OCI-LY3 (cell line): ENCODE measurements at regions not wholly inside any gene's neighbourhood (a gene's known extent, or its start where the extent isn't known, plus 50 kb on each side); places are given as distances from the start of the nearest gene placed in this dataset.

Experiments
- H2AFZ ChIP-seq: fragments of 200-600, 300-600 bp; shearing (Covaris generic); 2 replicates; pipeline ENCODE4 v1.6.0; 2014; ENCODE audit warnings: antibody characterized with exemption, low read depth, low read length
- H3K27ac ChIP-seq: fragments of 200-600, 300-600 bp; sonication (generic); 2 replicates; pipeline ENCODE4 v1.5.1; 2014; ENCODE audit warnings: mild to moderate bottlenecking, low read length, moderate library complexity, mixed read lengths
- H3K27me3 ChIP-seq: fragments of 200-600, 300-600 bp; sonication (generic); 2 replicates; pipeline ENCODE4 v1.6.1; 2014; ENCODE audit warnings: low read depth, low read length, mixed read lengths
- H3K36me3 ChIP-seq: fragments of 200-600, 300-600 bp; sonication (generic); replicated peaks from 2 replicates; pipeline ENCODE3; 2014; ENCODE audit warnings: low read depth, low read length, mixed read lengths
- H3K4me1 ChIP-seq: fragments of 300-600, 200-600 bp; sonication (generic); 2 replicates; pipeline ENCODE4 v1.6.1; 2014; ENCODE audit warnings: low read length, mixed read lengths
- H3K4me2 ChIP-seq: fragments of 200-600, 300-600 bp; sonication (generic); 2 replicates; pipeline ENCODE4 v1.6.1; 2014; ENCODE audit warnings: low read length, mixed read lengths
- H3K4me3 ChIP-seq: fragments of 300-600, 200-600 bp; sonication (generic); 2 replicates; pipeline ENCODE4 v1.5.1; 2014; ENCODE audit warnings: antibody characterized with exemption, mild to moderate bottlenecking, low read length, moderate library complexity
- H3K79me2 ChIP-seq: fragments of 300-600, 200-600 bp; shearing (Covaris generic); 2 replicates; pipeline ENCODE4 v1.6.1; 2014; ENCODE audit warnings: mild to moderate bottlenecking, low read length, mixed read lengths
- H3K9ac ChIP-seq: fragments of 300-600, 200-600 bp; shearing (Covaris generic); 2 replicates; pipeline ENCODE4 v1.6.0; 2014; ENCODE audit warnings: mild to moderate bottlenecking, low read length, moderate library complexity
- H3K9me3 ChIP-seq: fragments of 200-600, 300-600 bp; shearing (Covaris generic); 2 replicates; pipeline ENCODE4 v1.6.1; 2014; ENCODE audit warnings: low read length, mixed read lengths; ENCODE audit not compliant: insufficient read depth
- H4K20me1 ChIP-seq: fragments of 200-600, 300-600 bp; sonication (generic); 2 replicates; pipeline ENCODE4 v1.6.1; 2016; ENCODE audit warnings: low read length, mixed read lengths; ENCODE audit not compliant: insufficient read depth
- EZH2phosphoT487 ChIP-seq: fragments of 200-600 bp; shearing (Covaris generic); IDR thresholded peaks from 2 replicates; pipeline ENCODE4 v1.6.1; 2018; ENCODE audit warnings: antibody characterized with exemption, mixed run types, low read depth
- TF ChIP-seq, protein P1 (sequence below): fragments of 200-600, 300-600 bp; sonication (generic); IDR thresholded peaks from 2 replicates; pipeline ENCODE4 v1.5.1; 2014; ENCODE audit warnings: antibody characterized with exemption, low read length, low read depth

DNA sequence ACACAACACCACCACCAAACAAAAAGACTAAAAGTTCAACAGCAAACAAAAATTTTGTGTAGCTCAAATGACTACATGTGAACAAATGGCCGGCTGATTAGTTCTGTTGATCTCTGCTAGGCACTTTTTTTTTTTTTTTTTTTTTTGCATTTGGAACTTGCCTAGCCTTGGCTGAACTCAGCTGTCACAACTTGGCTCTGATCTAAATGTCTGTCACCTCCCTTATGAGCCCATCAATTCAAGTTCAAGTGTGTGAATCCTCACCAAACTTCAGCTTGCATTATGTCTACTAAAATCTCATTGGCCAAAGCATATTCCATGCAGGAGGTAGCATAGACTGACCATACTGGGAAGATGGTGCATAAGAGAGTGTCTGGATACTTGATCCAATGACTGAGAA, 606.5 kb upstream of the ADGRL4 start:
- Histone ChIP-seq H3K4me1 (no peaks in the 10 kb centered on the region), H3K9ac (no peak overlapping the region)

DNA sequence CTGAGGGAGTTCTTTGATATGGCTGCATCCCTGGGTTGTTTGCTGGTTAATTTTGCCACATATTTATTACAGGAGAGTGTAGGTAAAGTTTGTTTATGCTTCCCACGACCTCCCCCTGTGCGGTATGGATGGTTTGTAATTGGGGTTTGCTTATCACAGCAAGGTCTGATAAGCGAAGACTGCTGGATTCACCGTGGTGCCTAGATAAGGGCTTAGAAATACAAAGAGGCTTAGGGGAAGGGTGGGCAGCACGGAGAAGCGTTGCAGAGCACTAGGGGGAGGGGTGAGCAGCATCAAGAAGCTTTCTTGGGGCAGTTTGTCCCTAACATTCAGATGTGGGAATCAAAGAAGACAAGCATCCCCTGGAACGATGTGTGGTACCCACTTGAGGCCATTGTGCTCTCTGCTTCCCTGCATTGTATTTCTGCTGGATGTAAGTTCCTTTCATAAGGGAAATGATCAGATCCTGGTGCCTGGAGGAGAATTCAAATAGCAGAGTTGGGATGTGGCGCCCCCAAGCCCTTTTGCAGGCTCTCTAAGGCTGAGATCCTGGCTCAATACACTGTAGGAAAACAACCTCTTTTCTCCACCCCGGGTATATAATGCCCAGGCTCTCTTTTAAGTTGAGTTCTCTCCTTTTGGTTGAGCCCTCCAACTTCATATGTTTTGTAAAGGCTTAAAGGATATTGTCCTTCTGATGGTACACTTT, 598.1 kb upstream of the ADGRL4 start:
- H2AFZ ChIP-seq: no peak overlapping the region
- TF ChIP-seq, protein P1, sequence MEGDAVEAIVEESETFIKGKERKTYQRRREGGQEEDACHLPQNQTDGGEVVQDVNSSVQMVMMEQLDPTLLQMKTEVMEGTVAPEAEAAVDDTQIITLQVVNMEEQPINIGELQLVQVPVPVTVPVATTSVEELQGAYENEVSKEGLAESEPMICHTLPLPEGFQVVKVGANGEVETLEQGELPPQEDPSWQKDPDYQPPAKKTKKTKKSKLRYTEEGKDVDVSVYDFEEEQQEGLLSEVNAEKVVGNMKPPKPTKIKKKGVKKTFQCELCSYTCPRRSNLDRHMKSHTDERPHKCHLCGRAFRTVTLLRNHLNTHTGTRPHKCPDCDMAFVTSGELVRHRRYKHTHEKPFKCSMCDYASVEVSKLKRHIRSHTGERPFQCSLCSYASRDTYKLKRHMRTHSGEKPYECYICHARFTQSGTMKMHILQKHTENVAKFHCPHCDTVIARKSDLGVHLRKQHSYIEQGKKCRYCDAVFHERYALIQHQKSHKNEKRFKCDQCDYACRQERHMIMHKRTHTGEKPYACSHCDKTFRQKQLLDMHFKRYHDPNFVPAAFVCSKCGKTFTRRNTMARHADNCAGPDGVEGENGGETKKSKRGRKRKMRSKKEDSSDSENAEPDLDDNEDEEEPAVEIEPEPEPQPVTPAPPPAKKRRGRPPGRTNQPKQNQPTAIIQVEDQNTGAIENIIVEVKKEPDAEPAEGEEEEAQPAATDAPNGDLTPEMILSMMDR: no peak
- no peak for TF ChIP-seq EZH2phosphoT487
- H3K9me3 ChIP-seq: no peaks in the 10 kb centered on the region
- no peaks in the 10 kb centered on the region for H3K4me1 ChIP-seq
- H3K27me3 ChIP-seq: no peaks in the 10 kb centered on the region
- no peak overlapping the region for H3K4me3 ChIP-seq
- H3K27ac ChIP-seq: no peak overlapping the region
- H4K20me1 ChIP-seq: no peaks in the 10 kb centered on the region
- no peak overlapping the region for H3K9ac ChIP-seq
- no peaks in the 10 kb centered on the region for H3K79me2 ChIP-seq
- no peaks in the 10 kb centered on the region for H3K36me3 ChIP-seq
- H3K4me2 ChIP-seq: no peak overlapping the region

More for the DNA sequence above, 606.5 kb upstream of the ADGRL4 start:
- TF ChIP-seq EZH2phosphoT487: no peak
- TF ChIP-seq, protein P1: no peak
- Histone ChIP-seq H3K4me3 (no peak overlapping the region), H3K9me3 (0 out of 2 replicates have a peak, but pooled peaks cover 2% of the 10 kb centered on the region), H2AFZ (no peak overlapping the region), H3K27ac (no peak overlapping the region), H3K27me3 (no peaks in the 10 kb centered on the region), H3K36me3 (no peaks in the 10 kb centered on the region), H4K20me1 (no peaks in the 10 kb centered on the region), H3K4me2 (no peak overlapping the region), H3K79me2 (no peaks in the 10 kb centered on the region)

DNA sequence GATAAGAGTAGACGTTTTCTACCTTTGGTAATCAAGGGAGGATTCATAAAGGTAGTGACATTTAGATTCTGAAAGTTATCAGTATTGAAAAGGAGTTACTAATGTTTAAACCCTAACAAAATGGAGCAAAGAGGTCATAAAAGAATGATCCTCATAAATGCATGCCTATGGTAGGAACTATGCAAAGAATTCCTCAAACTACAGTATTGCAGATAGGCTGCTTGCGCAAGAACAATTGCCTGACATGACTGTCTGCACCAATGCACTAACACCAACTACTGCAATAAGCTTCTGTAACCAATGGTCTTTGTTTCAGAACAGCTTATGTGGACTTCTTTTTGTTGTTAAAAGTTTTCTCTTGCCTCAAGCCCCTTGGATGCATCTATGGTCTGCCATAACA, 597.3 kb upstream of the ADGRL4 start:
- no peaks in the 10 kb centered on the region for H3K27me3 ChIP-seq
- H4K20me1 ChIP-seq: no peaks in the 10 kb centered on the region
- no peaks in the 10 kb centered on the region for H3K79me2 ChIP-seq
- TF ChIP-seq, protein P1: no peak
- TF ChIP-seq EZH2phosphoT487: no peak
- no peaks in the 10 kb centered on the region for H3K4me1 ChIP-seq
- H3K9me3 ChIP-seq: no peaks in the 10 kb centered on the region
- H3K4me2 ChIP-seq: no peak overlapping the region
- no peak overlapping the region for H3K9ac ChIP-seq
- H3K4me3 ChIP-seq: no peak overlapping the region
- H3K36me3 ChIP-seq: no peaks in the 10 kb centered on the region
- no peak overlapping the region for H3K27ac ChIP-seq
- no peak overlapping the region for H2AFZ ChIP-seq

DNA sequence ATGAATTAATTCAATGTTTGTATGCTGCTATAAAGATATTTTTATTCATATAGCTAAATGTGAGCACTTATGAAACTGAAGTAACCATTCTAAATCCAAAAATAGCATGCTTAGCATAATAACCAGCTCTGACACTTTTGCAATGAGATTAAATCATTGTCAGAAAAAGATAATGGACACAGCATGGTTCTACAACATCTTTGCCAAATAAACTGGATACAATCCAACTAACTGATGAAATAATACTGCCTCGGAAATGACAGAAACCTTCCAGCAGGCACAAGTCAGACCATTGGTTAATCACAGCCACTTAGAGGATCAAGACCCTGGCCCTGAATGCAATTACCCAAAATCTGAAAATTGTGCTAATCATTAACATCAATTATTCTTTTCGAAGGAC, 592.7 kb upstream of the ADGRL4 start:
- Histone ChIP-seq H3K4me2 (no peak overlapping the region), H3K9me3 (no peaks in the 10 kb centered on the region), H3K27me3 (no peaks in the 10 kb centered on the region), H3K27ac (no peak overlapping the region), H4K20me1 (no peaks in the 10 kb centered on the region), H3K4me3 (no peak overlapping the region), H3K9ac (no peak overlapping the region), H2AFZ (no peak overlapping the region), H3K79me2 (no peaks in the 10 kb centered on the region), H3K4me1 (no peaks in the 10 kb centered on the region), H3K36me3 (no peaks in the 10 kb centered on the region)
- TF ChIP-seq, protein P1: no peak
- TF ChIP-seq EZH2phosphoT487: no peak
